Caco-2 (cell line): ENCODE measurements at regions not wholly inside any gene's neighbourhood (a gene's known extent, or its start where the extent isn't known, plus 50 kb on each side); places are given as distances from the start of the nearest gene placed in this dataset.

Experiments used
- BruUV-seq: library from RNA; stranded (reverse); fragments of 400-500 nt; replicated peaks from 2 replicates; lab custom pipeline; 2021; lab: Mats Ljungman, UMichigan
- CTCF ChIA-PET: fragments of 300-600 bp; sonication (Branson Sonifier 250); formaldehyde crosslinking; loops from one replicate; lab custom pipeline; 2022; ENCODE audit warnings: antibody characterized with exemption; lab: Charles Lee
- POLR2A ChIA-PET: fragments of 300-600 bp; sonication (Branson Sonifier 250); formaldehyde crosslinking; loops from one replicate; lab custom pipeline; 2022; ENCODE audit warnings: antibody characterized with exemption; lab: Charles Lee
- DNase-seq, 2 experiments: peaks; one replicate each; pipeline versions ENCODE4 v3.0.0 to v3.0.0-alpha.2; 2020 to 2022
- H3K27me3 ChIP-seq: replicated peaks from 2 replicates; pipeline ENCODE4 v1.6.0; 2011; ENCODE audit warnings: low read length; ENCODE audit not compliant: control insufficient read depth, insufficient read depth
- H3K36me3 ChIP-seq: 2 replicates; pipeline ENCODE4 v1.5.1; 2011; ENCODE audit warnings: low read length; ENCODE audit not compliant: control insufficient read depth, insufficient read depth
- H3K4me1 ChIP-seq: fragments of 250-450 bp; sonication (Bioruptor Pico); 2 replicates; pipeline ENCODE4 v1.5.1; 2020; ENCODE audit warnings: mild to moderate bottlenecking
- H3K4me3 ChIP-seq: 2 replicates; pipeline ENCODE4 v1.5.1; 2011; ENCODE audit warnings: low read depth, mild to moderate bottlenecking, control low read depth, low read length
- H3K9me3 ChIP-seq: fragments of 250-450 bp; sonication (Bioruptor Pico); 2 replicates; pipeline ENCODE4 v1.5.1; 2020; ENCODE audit warnings: mild to moderate bottlenecking, moderate library complexity
- H3K27ac Mint-ChIP-seq: one replicate; pipeline ENCODE4 v1.8.0; 2022; ENCODE audit warnings: mixed read lengths; ENCODE audit not compliant: unreplicated experiment
- H3K27me3 Mint-ChIP-seq: one replicate; pipeline ENCODE4 v1.8.0; 2022; ENCODE audit warnings: mixed read lengths; ENCODE audit not compliant: insufficient read depth, unreplicated experiment
- H3K36me3 Mint-ChIP-seq: one replicate; pipeline ENCODE4 v1.8.0; 2022; ENCODE audit warnings: mild to moderate bottlenecking, mixed read lengths; ENCODE audit not compliant: insufficient read depth, unreplicated experiment
- H3K4me1 Mint-ChIP-seq: one replicate; pipeline ENCODE4 v1.8.0; 2022; ENCODE audit warnings: low read depth, mixed read lengths; ENCODE audit not compliant: unreplicated experiment
- H3K4me3 Mint-ChIP-seq: one replicate; pipeline ENCODE4 v1.8.0; 2022; ENCODE audit warnings: mild to moderate bottlenecking, moderate library complexity, mixed read lengths; ENCODE audit not compliant: unreplicated experiment
- H3K9me3 Mint-ChIP-seq: one replicate; pipeline ENCODE4 v1.8.0; 2022; ENCODE audit warnings: mixed read lengths; ENCODE audit not compliant: unreplicated experiment
- CTCF ChIP-seq, 2 experiments: fragments of 200-600 bp in 1 of 2; IDR thresholded peaks; 1 replicate in 1 of 2; 2 replicates in 1 of 2; pipeline versions ENCODE4 v1.5.1 to v1.8.0; 2011 to 2022; ENCODE audit warnings: antibody characterized with exemption in 1 of 2, control low read depth in 1 of 2, inconsistent platforms in 1 of 2, low read depth in 1 of 2, low read length in 1 of 2, mild to moderate bottlenecking in 1 of 2, moderate library complexity in 1 of 2; ENCODE audit not compliant: insufficient read depth in 1 of 2, severe bottlenecking in 1 of 2, unreplicated experiment in 1 of 2
- intact Hi-C: fragments of 100-400 bp; cut with micrococcal nuclease; formaldehyde crosslinking; loops from one replicate; pipeline ENCODE4 v1.10.0; 2022; ENCODE audit not compliant: unreplicated experiment

DNA sequence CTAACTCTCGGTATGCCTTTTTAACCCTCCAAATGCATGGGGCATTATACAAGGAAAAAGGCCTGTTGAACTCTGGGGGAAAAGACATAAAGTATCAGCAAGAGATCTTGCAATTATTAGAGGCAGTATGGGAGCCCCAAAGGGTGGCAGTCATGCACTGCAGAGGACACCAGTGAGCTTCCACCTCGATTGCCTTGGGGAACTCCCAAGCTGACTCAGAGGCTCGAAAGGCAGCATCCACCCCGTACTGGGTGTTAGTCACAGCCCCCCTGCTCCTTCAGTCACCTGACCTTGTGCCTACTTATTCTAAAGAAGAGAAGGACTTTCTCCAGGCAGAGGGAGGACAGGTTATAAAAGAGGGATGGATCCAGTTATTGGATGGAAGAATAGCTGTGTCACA, 781.4 kb upstream of the TMEM132C start:
- no peaks in the 10 kb centered on the region for H3K4me1 Mint-ChIP-seq
- ChIA-PET POLR2A (no interaction called here), CTCF (no interaction called here)

DNA sequence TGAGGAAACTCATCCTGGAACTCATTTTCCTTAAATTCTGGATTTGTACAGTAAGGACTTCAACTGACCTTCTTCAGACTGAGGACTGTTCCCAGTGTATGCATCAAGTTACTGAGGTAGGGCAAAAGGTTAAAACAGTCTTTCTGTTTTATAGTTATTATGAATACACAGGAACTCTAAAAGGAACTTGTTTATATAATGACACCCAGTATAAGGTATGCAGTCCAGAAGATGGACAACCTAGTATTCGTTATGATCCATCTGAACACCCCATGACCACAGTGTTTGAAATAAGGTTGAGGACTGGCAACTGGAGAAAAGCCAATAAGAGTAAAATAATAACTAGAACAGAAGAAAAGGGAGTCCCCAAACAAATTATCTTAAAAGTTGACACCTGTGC, 779.9 kb upstream of the TMEM132C start:
- no TSS peak for BruUV-seq
- H3K4me1 ChIP-seq = peaks cover 10% of the 10 kb centered on the region
- Mint-ChIP-seq H3K4me1 (no peaks in the 10 kb centered on the region), H3K36me3 (no peaks in the 10 kb centered on the region), H3K9me3 (peaks cover 10% of the 10 kb centered on the region), H3K27me3 (no peaks in the 10 kb centered on the region), H3K4me3 (no peak overlapping the region), H3K27ac (no peak overlapping the region)
- TF ChIP-seq CTCF (IDR thresholded peaks at IDR 0.05; ENCODE audit: insufficient read depth in 1 of 2, low read depth in 1 of 2, low read length in 1 of 2, severe bottlenecking in 1 of 2, unreplicated experiment in 1 of 2) = no peak
- no peaks in the 10 kb centered on the region for H3K9me3 ChIP-seq
- no peaks in the 10 kb centered on the region for H3K36me3 ChIP-seq
- no peak overlapping the region for H3K4me3 ChIP-seq
- POLR2A ChIA-PET = no interaction called here
- CTCF ChIA-PET = no interaction called here
- intact Hi-C loops = no loop called here
- no peaks in the 10 kb centered on the region for H3K27me3 ChIP-seq
- no peak for DNase-seq

More for the DNA sequence above, 781.4 kb upstream of the TMEM132C start:
- no peak overlapping the region for H3K27ac Mint-ChIP-seq
- H3K27me3 ChIP-seq = no peaks in the 10 kb centered on the region
- intact Hi-C loops = no loop called here
- TF ChIP-seq CTCF (IDR thresholded peaks at IDR 0.05; ENCODE audit: insufficient read depth in 1 of 2, low read depth in 1 of 2, low read length in 1 of 2, severe bottlenecking in 1 of 2, unreplicated experiment in 1 of 2) = no peak
- H3K4me1 ChIP-seq = peaks cover 10% of the 10 kb centered on the region
- H3K9me3 ChIP-seq = no peaks in the 10 kb centered on the region
- H3K9me3 Mint-ChIP-seq = peaks cover 5% of the 10 kb centered on the region
- no peaks in the 10 kb centered on the region for H3K27me3 Mint-ChIP-seq
- no peak overlapping the region for H3K4me3 ChIP-seq
- no peaks in the 10 kb centered on the region for H3K36me3 ChIP-seq
- no peaks in the 10 kb centered on the region for H3K36me3 Mint-ChIP-seq
- DNase-seq = no peak
- no TSS peak for BruUV-seq
- H3K4me3 Mint-ChIP-seq = no peak overlapping the region

GRCh38 chr12:127489061-127489460, 777.9 kb upstream of the TMEM132C start:
- Mint-ChIP-seq H3K4me3 (peak overlapping the region; percentile 55), H3K9me3 (peaks cover 19% of the 10 kb centered on the region), H3K27me3 (no peaks in the 10 kb centered on the region), H3K27ac (peak overlapping the region; percentile 69), H3K36me3 (no peaks in the 10 kb centered on the region), H3K4me1 (no peaks in the 10 kb centered on the region)
- Histone ChIP-seq H3K4me3 (no peak overlapping the region), H3K4me1 (peaks cover 10% of the 10 kb centered on the region), H3K27me3 (no peaks in the 10 kb centered on the region), H3K9me3 (no peaks in the 10 kb centered on the region), H3K36me3 (no peaks in the 10 kb centered on the region)
- ChIA-PET POLR2A (no interaction called here), CTCF (no interaction called here)
- BruUV-seq = no TSS peak
- no peak for TF ChIP-seq CTCF (IDR thresholded peaks at IDR 0.05; ENCODE audit: insufficient read depth in 1 of 2, low read depth in 1 of 2, low read length in 1 of 2, severe bottlenecking in 1 of 2, unreplicated experiment in 1 of 2)
- peak; percentile 60 to 70 for DNase-seq
- intact Hi-C loops = loop anchor here (1.0 kb wide), 1 partner anchor 188 kb away; no protein-coding TSS in a partner anchor
